Gastrocnemius medialis (tissue), 4 donors: ENCODE measurements at regions not wholly inside any gene's neighbourhood (a gene's known extent, or its start where the extent isn't known, plus 50 kb on each side); places are given as distances from the start of the nearest gene placed in this dataset.
"Not testable (repeated sequence)": the region's sequence is repeated elsewhere in the genome, so short reads cannot be mapped to it uniquely, and the experiment has no call there.

Experiments used
- CTCF ChIP-seq, 5 experiments: fragments of 450-650 bp in 3 of 5; fragments of 200-600 bp in 2 of 5; sonication (generic) in 2 of 5; IDR thresholded peaks in 4 of 5; conservative IDR thresholded peaks in 1 of 5; 1 replicate in 4 of 5; 2 replicates in 1 of 5; pipeline ENCODE4 v1.5.1; 2016 to 2019; ENCODE audit warnings: antibody characterized with exemption in 5 of 5, mild to moderate bottlenecking in 3 of 5, moderate library complexity in 3 of 5
- POLR2A ChIP-seq, 2 donors: fragments of 450-650 bp; IDR thresholded peaks; one replicate each; pipeline ENCODE4 v1.6.1; 2017; ENCODE audit warnings: antibody characterized with exemption in 2 of 2, mild to moderate bottlenecking in 2 of 2, moderate library complexity in 2 of 2

GRCh38 chr18:14992758-14993157, 244.8 kb downstream of the ANKRD30B start:
- not testable (repeated sequence) for TF ChIP-seq CTCF (IDR thresholded peaks at IDR 0.05 in 4 of 5, conservative IDR thresholded peaks at IDR 0.05 in 1 of 5); POLR2A (IDR thresholded peaks at IDR 0.05)
